ENCODE measurements at regions not wholly inside any gene's neighbourhood (a gene's known extent, or its start where the extent isn't known, plus 50 kb on each side); places are given as distances from the start of the nearest gene placed in this dataset.

GRCh38 chr1:218872026-218872425 lies 301.7 kb upstream of the LYPLAL1 start:
- no peaks in the 10 kb centered on the region for H3K4me1 ChIP-seq
- WGBS, 5 donors = 34 to 56% (median 46%) methylated on average over 4 of the region's 4 CpGs
- H3K27me3 ChIP-seq (replicated peaks in 1 of 7) = no peaks in the 10 kb centered on the region
- TF ChIP-seq CTCF (IDR thresholded peaks at IDR 0.05 in 8 of 11, conservative IDR thresholded peaks at IDR 0.05 in 3 of 11) = no peak
- TF ChIP-seq POLR2A (IDR thresholded peaks at IDR 0.05) = no peak
- no peak for TF ChIP-seq POLR2AphosphoS5 (IDR thresholded peaks at IDR 0.05)
- H3K27ac ChIP-seq = no peak overlapping the region
- intact Hi-C loops (cut with DNase I; ENCODE audit: low total_unique reads) = no loop called here
- H3K36me3 ChIP-seq = no peaks in the 10 kb centered on the region
- no peaks in the 10 kb centered on the region for H3K9me3 ChIP-seq
- no peak for DNase-seq
- no peak overlapping the region for H3K4me3 ChIP-seq

GRCh38 chr1:218872928-218873327 lies 300.8 kb upstream of the LYPLAL1 start:
- no peak overlapping the region for H3K27ac ChIP-seq
- no peaks in the 10 kb centered on the region for H3K9me3 ChIP-seq
- 88 to 98% (median 92%) methylated on average over 1 of the region's 1 CpG for WGBS, 5 donors
- intact Hi-C loops (cut with DNase I; ENCODE audit: low total_unique reads) = no loop called here
- no peaks in the 10 kb centered on the region for H3K27me3 ChIP-seq (replicated peaks in 1 of 7)
- DNase-seq = no peak
- no peaks in the 10 kb centered on the region for H3K36me3 ChIP-seq
- H3K4me3 ChIP-seq = no peak overlapping the region
- no peak for TF ChIP-seq POLR2AphosphoS5 (IDR thresholded peaks at IDR 0.05)
- TF ChIP-seq POLR2A (IDR thresholded peaks at IDR 0.05) = no peak
- TF ChIP-seq CTCF (IDR thresholded peaks at IDR 0.05 in 8 of 11, conservative IDR thresholded peaks at IDR 0.05 in 3 of 11) = no peak
- no peaks in the 10 kb centered on the region for H3K4me1 ChIP-seq

- intact Hi-C loops (cut with DNase I; ENCODE audit: low total_unique reads) = no loop called here
- no peak for DNase-seq
- 49 to 72% (median 51%) methylated on average over 4 of the region's 4 CpGs for WGBS, 5 donors
- H3K36me3 ChIP-seq = no peaks in the 10 kb centered on the region
- H3K4me1 ChIP-seq = no peaks in the 10 kb centered on the region
- H3K9me3 ChIP-seq = no peaks in the 10 kb centered on the region
- TF ChIP-seq POLR2AphosphoS5 (IDR thresholded peaks at IDR 0.05) = no peak
- no peak for TF ChIP-seq CTCF (IDR thresholded peaks at IDR 0.05 in 8 of 11, conservative IDR thresholded peaks at IDR 0.05 in 3 of 11)
- TF ChIP-seq POLR2A (IDR thresholded peaks at IDR 0.05) = no peak
- H3K27me3 ChIP-seq (replicated peaks in 1 of 7) = no peaks in the 10 kb centered on the region
- no peak overlapping the region for H3K27ac ChIP-seq
- no peak overlapping the region for H3K4me3 ChIP-seq
Measured at GRCh38 chr1:218874313-218874712, 299.4 kb upstream of the LYPLAL1 start.

GRCh38 chr1:218874801-218875400 lies 298.8 kb upstream of the LYPLAL1 start:
- 86 to 91% (median 90%) methylated on average over 11 of the region's 11 CpGs for WGBS, 5 donors

More at GRCh38 chr1:218874801-218875400, 298.8 kb upstream of the LYPLAL1 start:
- no peak for DNase-seq
- Histone ChIP-seq H3K4me3 (no peak overlapping the region), H3K4me1 (no peaks in the 10 kb centered on the region), H3K9me3 (no peaks in the 10 kb centered on the region), H3K27me3 (replicated peaks in 1 of 7) (no peaks in the 10 kb centered on the region), H3K27ac (no peak overlapping the region), H3K36me3 (no peaks in the 10 kb centered on the region)
- TF ChIP-seq POLR2AphosphoS5 (IDR thresholded peaks at IDR 0.05) = no peak
- no peak for TF ChIP-seq POLR2A (IDR thresholded peaks at IDR 0.05)
- no peak for TF ChIP-seq CTCF (IDR thresholded peaks at IDR 0.05 in 8 of 11, conservative IDR thresholded peaks at IDR 0.05 in 3 of 11)
- intact Hi-C loops (cut with DNase I; ENCODE audit: low total_unique reads) = no loop called here
